Immature natural killer cell (primary cell): ENCODE measurements at regions not wholly inside any gene's neighbourhood (a gene's known extent, or its start where the extent isn't known, plus 50 kb on each side); places are given as distances from the start of the nearest gene placed in this dataset.

Source experiments
- DNase-seq, 3 donors: peaks; one replicate each; pipeline ENCODE4 v3.0.0; 2022; ENCODE audit warnings: mixed read lengths in 1 of 3
- H3K27ac Mint-ChIP-seq, 6 donors: one replicate each; pipeline ENCODE4 v1.8.0; 2020; ENCODE audit warnings: mixed read lengths in 6 of 6, mild to moderate bottlenecking in 5 of 6, inconsistent platforms in 4 of 6, moderate library complexity in 3 of 6
- H3K27me3 Mint-ChIP-seq, 3 donors: one replicate each; pipeline ENCODE4 v1.8.0; 2020 to 2021; ENCODE audit warnings: low read depth in 3 of 3, mild to moderate bottlenecking in 3 of 3, mixed read lengths in 3 of 3, moderate library complexity in 3 of 3, inconsistent platforms in 1 of 3
- H3K36me3 Mint-ChIP-seq, 3 donors: one replicate each; pipeline ENCODE4 v1.8.0; 2020; ENCODE audit warnings: mixed read lengths in 3 of 3, inconsistent platforms in 2 of 3, mild to moderate bottlenecking in 2 of 3
- H3K4me1 Mint-ChIP-seq, 2 donors: one replicate each; pipeline ENCODE4 v1.8.0; 2020; ENCODE audit warnings: inconsistent platforms in 2 of 2, mild to moderate bottlenecking in 2 of 2, mixed read lengths in 2 of 2, moderate library complexity in 1 of 2
- H3K4me3 Mint-ChIP-seq, 5 donors: one replicate each; pipeline ENCODE4 v1.8.0; 2020; ENCODE audit warnings: mild to moderate bottlenecking in 5 of 5, mixed read lengths in 5 of 5, inconsistent platforms in 3 of 5, moderate library complexity in 3 of 5
- H3K9me3 Mint-ChIP-seq, 6 donors: one replicate each; pipeline ENCODE4 v1.8.0; 2020; ENCODE audit warnings: mild to moderate bottlenecking in 6 of 6, mixed read lengths in 6 of 6, inconsistent platforms in 4 of 6, moderate library complexity in 3 of 6

GRCh38 chr3:178233371-178234071, 302.7 kb upstream of the KCNMB2 start:
- no peak for DNase-seq
- Mint-ChIP-seq H3K36me3 (no peaks in the 10 kb centered on the region), H3K27ac (no peak overlapping the region), H3K4me3 (no peak overlapping the region), H3K4me1 (no peaks in the 10 kb centered on the region), H3K9me3 (peaks cover 0 to 1% (median 0%) of the 10 kb centered on the region in 6 donors), H3K27me3 (peaks cover 1 to 6% (median 4%) of the 10 kb centered on the region in 3 donors)

- Mint-ChIP-seq H3K27ac (no peak overlapping the region), H3K9me3 (no peaks in the 10 kb centered on the region), H3K4me3 (no peak overlapping the region), H3K36me3 (no peaks in the 10 kb centered on the region), H3K4me1 (no peaks in the 10 kb centered on the region), H3K27me3 (peaks cover 1 to 5% (median 3%) of the 10 kb centered on the region in 3 donors)
- no peak for DNase-seq
Measured at GRCh38 chr3:178236555-178237277, 299.5 kb upstream of the KCNMB2 start.

- no peaks in the 10 kb centered on the region for H3K36me3 Mint-ChIP-seq
- no peaks in the 10 kb centered on the region for H3K9me3 Mint-ChIP-seq
- H3K27me3 Mint-ChIP-seq, result peaks cover 0 to 5% (median 5%) of the 10 kb centered on the region in 3 donors
- no peak overlapping the region for H3K4me3 Mint-ChIP-seq
- no peaks in the 10 kb centered on the region for H3K4me1 Mint-ChIP-seq
- no peak overlapping the region for H3K27ac Mint-ChIP-seq
- DNase-seq, result no peak
Measured at GRCh38 chr3:178238179-178238578, 298.1 kb upstream of the KCNMB2 start.

- DNase-seq, result no peak
- no peaks in the 10 kb centered on the region for H3K4me1 Mint-ChIP-seq
- H3K4me3 Mint-ChIP-seq, result no peak overlapping the region
- no peaks in the 10 kb centered on the region for H3K9me3 Mint-ChIP-seq
- peaks cover 1 to 4% (median 2%) of the 10 kb centered on the region in 3 donors for H3K27me3 Mint-ChIP-seq
- no peak overlapping the region for H3K27ac Mint-ChIP-seq
- H3K36me3 Mint-ChIP-seq, result no peaks in the 10 kb centered on the region
Measured at GRCh38 chr3:178244733-178245709, 291.2 kb upstream of the KCNMB2 start.

GRCh38 chr3:178246004-178246403, 290.2 kb upstream of the KCNMB2 start:
- no peak for DNase-seq
- Mint-ChIP-seq H3K27ac (no peak overlapping the region), H3K9me3 (no peaks in the 10 kb centered on the region), H3K4me1 (no peaks in the 10 kb centered on the region), H3K4me3 (no peak overlapping the region), H3K27me3 (peaks cover 1 to 4% (median 4%) of the 10 kb centered on the region in 3 donors), H3K36me3 (no peaks in the 10 kb centered on the region)

GRCh38 chr3:178255315-178255714, 280.9 kb upstream of the KCNMB2 start:
- Mint-ChIP-seq H3K4me1 (no peaks in the 10 kb centered on the region), H3K4me3 (no peak overlapping the region), H3K36me3 (no peaks in the 10 kb centered on the region), H3K9me3 (no peaks in the 10 kb centered on the region), H3K27ac (no peak overlapping the region), H3K27me3 (peaks cover 0 to 4% (median 1%) of the 10 kb centered on the region in 3 donors)
- DNase-seq, result no peak

GRCh38 chr3:178257491-178257890, 278.7 kb upstream of the KCNMB2 start:
- Mint-ChIP-seq H3K4me3 (no peak overlapping the region), H3K27ac (no peak overlapping the region), H3K27me3 (peaks cover 0 to 4% (median 0%) of the 10 kb centered on the region in 3 donors), H3K9me3 (no peaks in the 10 kb centered on the region), H3K4me1 (no peaks in the 10 kb centered on the region), H3K36me3 (no peaks in the 10 kb centered on the region)
- DNase-seq, result no peak

GRCh38 chr3:178258121-178258520, 278.1 kb upstream of the KCNMB2 start:
- Mint-ChIP-seq H3K9me3 (no peaks in the 10 kb centered on the region), H3K4me3 (no peak overlapping the region), H3K27me3 (peaks cover 0 to 2% (median 0%) of the 10 kb centered on the region in 3 donors), H3K4me1 (no peaks in the 10 kb centered on the region), H3K27ac (no peak overlapping the region), H3K36me3 (no peaks in the 10 kb centered on the region)
- no peak for DNase-seq

- Mint-ChIP-seq H3K36me3 (no peaks in the 10 kb centered on the region), H3K9me3 (no peaks in the 10 kb centered on the region)
Measured at GRCh38 chr3:178259703-178260102, 276.5 kb upstream of the KCNMB2 start.

GRCh38 chr3:178260887-178261565, 275.2 kb upstream of the KCNMB2 start:
- H3K4me3 Mint-ChIP-seq, result no peak overlapping the region
- H3K4me1 Mint-ChIP-seq, result no peaks in the 10 kb centered on the region
- H3K27ac Mint-ChIP-seq, result no peak overlapping the region
- H3K36me3 Mint-ChIP-seq, result no peaks in the 10 kb centered on the region
- peaks cover 0 to 2% (median 0%) of the 10 kb centered on the region in 3 donors for H3K27me3 Mint-ChIP-seq
- DNase-seq, result no peak
- H3K9me3 Mint-ChIP-seq, result no peaks in the 10 kb centered on the region

More at GRCh38 chr3:178259703-178260102, 276.5 kb upstream of the KCNMB2 start:
- DNase-seq, result no peak
- no peaks in the 10 kb centered on the region for H3K4me1 Mint-ChIP-seq
- no peak overlapping the region for H3K27ac Mint-ChIP-seq
- H3K4me3 Mint-ChIP-seq, result no peak overlapping the region
- H3K27me3 Mint-ChIP-seq, result no peaks in the 10 kb centered on the region

GRCh38 chr3:178263236-178263916, 272.9 kb upstream of the KCNMB2 start:
- H3K9me3 Mint-ChIP-seq, result no peaks in the 10 kb centered on the region
- H3K27me3 Mint-ChIP-seq, result peaks cover 0 to 4% (median 0%) of the 10 kb centered on the region in 3 donors
- no peaks in the 10 kb centered on the region for H3K36me3 Mint-ChIP-seq
- no peak overlapping the region for H3K4me3 Mint-ChIP-seq
- H3K4me1 Mint-ChIP-seq, result no peaks in the 10 kb centered on the region
- DNase-seq, result no peak
- H3K27ac Mint-ChIP-seq, result no peak overlapping the region

- no peaks in the 10 kb centered on the region for H3K9me3 Mint-ChIP-seq
Measured at GRCh38 chr3:178267158-178267844, 268.9 kb upstream of the KCNMB2 start.

More at GRCh38 chr3:178267158-178267844, 268.9 kb upstream of the KCNMB2 start:
- no peak for DNase-seq
- Mint-ChIP-seq H3K4me3 (no peak overlapping the region), H3K27ac (no peak overlapping the region), H3K4me1 (no peaks in the 10 kb centered on the region), H3K27me3 (peaks cover 1 to 8% (median 3%) of the 10 kb centered on the region in 3 donors), H3K36me3 (no peaks in the 10 kb centered on the region)
